Panc1 (cell line): ENCODE measurements at regions not wholly inside any gene's neighbourhood (a gene's known extent, or its start where the extent isn't known, plus 50 kb on each side); places are given as distances from the start of the nearest gene placed in this dataset.

ENCODE experiments used
- ATAC-seq: fragments of 200-7000 bp; cut with Tn5 transposase; 2 replicates; pipeline ENCODE4 v1.9.1; 2020; ENCODE audit warnings: mild to moderate bottlenecking, moderate library complexity
- BruUV-seq: library from RNA; stranded (reverse); fragments of 400-500 nt; replicated peaks from 2 replicates; lab custom pipeline; 2021; lab: Mats Ljungman, UMichigan
- CTCF ChIA-PET: fragments of 300-600 bp; sonication (Branson Sonifier 250); formaldehyde crosslinking; loops from one replicate; lab custom pipeline; 2022; ENCODE audit warnings: antibody characterized with exemption; lab: Charles Lee
- POLR2A ChIA-PET: fragments of 300-600 bp; sonication (Branson Sonifier 250); formaldehyde crosslinking; loops from one replicate; lab custom pipeline; 2022; ENCODE audit warnings: antibody characterized with exemption; lab: Charles Lee
- DNase-seq: peaks from one replicate; pipeline ENCODE4 v3.0.0-alpha.2; 2010; ENCODE audit warnings: low read depth, low spot score
- H3K27ac ChIP-seq: 2 replicates; pipeline ENCODE4 v1.5.1; 2011; ENCODE audit warnings: mild to moderate bottlenecking, low read length, inconsistent platforms
- H3K27me3 ChIP-seq: fragments of 200-500 bp; sonication (Bioruptor generic); 2 replicates; pipeline ENCODE4 v1.6.0; 2014; ENCODE audit warnings: low read length, inconsistent platforms; ENCODE audit not compliant: control insufficient read depth, insufficient read depth
- H3K36me3 ChIP-seq: fragments of 200-500 bp; sonication (Bioruptor generic); 2 replicates; pipeline ENCODE4 v1.5.1; 2014; ENCODE audit warnings: inconsistent platforms, mild to moderate bottlenecking, low read length, moderate library complexity; ENCODE audit not compliant: control insufficient read depth, insufficient read depth
- H3K4me1 ChIP-seq: 2 replicates; pipeline ENCODE4 v1.5.1; 2011; ENCODE audit warnings: inconsistent platforms, mild to moderate bottlenecking, low read length, moderate library complexity; ENCODE audit not compliant: control insufficient read depth, insufficient read depth
- H3K4me3 ChIP-seq, 2 experiments: 2 replicates each; pipeline ENCODE4 v1.5.1; 2011 to 2012; ENCODE audit warnings: low read depth in 2 of 2, low read length in 2 of 2, mild to moderate bottlenecking in 2 of 2, inconsistent platforms in 1 of 2, moderate library complexity in 1 of 2
- H3K9me3 ChIP-seq: fragments of 200-500 bp; sonication (Bioruptor generic); 2 replicates; pipeline ENCODE4 v1.5.1; 2014; ENCODE audit warnings: low read depth, mild to moderate bottlenecking, inconsistent platforms, low read length, moderate library complexity; ENCODE audit not compliant: control insufficient read depth, insufficient read depth
- POLR2AphosphoS5 ChIP-seq: IDR thresholded peaks from 2 replicates; pipeline ENCODE4 v1.6.1; 2012; ENCODE audit warnings: mild to moderate bottlenecking, low read depth, low read length, moderate library complexity
- SIN3A ChIP-seq: IDR thresholded peaks from 2 replicates; pipeline ENCODE4 v1.6.1; 2012; ENCODE audit warnings: low read depth, mild to moderate bottlenecking, low read length, moderate library complexity, borderline replicate concordance; ENCODE audit not compliant: insufficient read depth
- TCF7L2 ChIP-seq: IDR thresholded peaks from 2 replicates; pipeline ENCODE4 v1.6.1; 2011; ENCODE audit warnings: mild to moderate bottlenecking, low read depth, low read length, inconsistent platforms
- in situ Hi-C: cut with HindIII; loops from 2 replicates; pipeline ENCODE4 v1.10.0; 2016; ENCODE audit warnings: low sequenced_read_pairs, low pct_unique_long_range_greater_than_20kb
- intact Hi-C: fragments of 100-400 bp; cut with micrococcal nuclease; formaldehyde crosslinking; loops from one replicate; pipeline ENCODE4 v1.10.0; 2022; ENCODE audit not compliant: unreplicated experiment
- TF ChIP-seq, protein P1 (sequence below), 2 experiments: IDR thresholded peaks; 2 replicates each; pipeline ENCODE4 v1.6.1; 2011 to 2012; ENCODE audit warnings: low read depth in 2 of 2, control low read depth in 1 of 2, low read length in 1 of 2, mild to moderate bottlenecking in 1 of 2, moderate library complexity in 1 of 2; ENCODE audit not compliant: insufficient read depth in 1 of 2
- TF ChIP-seq, protein P2 (sequence below): fragments of 450-650 bp; IDR thresholded peaks from 2 replicates; pipeline ENCODE4 v1.5.1; 2017; ENCODE audit warnings: mild to moderate bottlenecking

DNA sequence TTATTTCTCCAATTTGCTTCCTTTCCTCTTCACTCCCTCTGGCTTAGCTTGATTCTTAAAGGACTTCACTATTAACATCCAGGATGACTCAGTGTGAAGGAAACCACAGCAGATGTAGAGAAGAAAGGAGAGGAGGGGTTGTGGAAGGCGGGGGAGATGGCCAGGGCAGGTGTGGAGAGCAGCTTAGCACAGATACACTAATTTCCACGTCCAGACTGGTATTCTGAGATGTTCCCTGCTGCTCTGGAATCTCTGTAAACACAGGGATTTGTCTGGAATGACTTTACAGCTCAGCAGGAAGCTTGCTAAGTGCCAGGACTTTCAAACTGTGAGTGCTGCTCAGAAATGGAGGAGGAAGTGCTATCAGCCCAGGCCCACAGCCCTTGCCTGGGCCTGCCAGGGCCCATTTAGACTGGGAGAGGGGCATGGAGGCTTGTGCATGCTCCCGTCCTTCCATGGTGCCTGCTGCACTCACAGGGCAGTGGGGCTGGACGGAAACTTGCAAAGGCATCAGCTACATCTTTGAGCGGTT is 202.5 kb upstream of the DDHD1 start:
- ChIA-PET POLR2A (no interaction called here), CTCF (no interaction called here)
- ATAC-seq (peak; percentile 48), DNase-seq (no peak)
- no peak overlapping the region for H3K4me3 ChIP-seq
- BruUV-seq = no TSS peak
- intact Hi-C loops = no loop called here
- no peak overlapping the region for H3K27ac ChIP-seq
- no peaks in the 10 kb centered on the region for H3K4me1 ChIP-seq
- H3K9me3 ChIP-seq = no peaks in the 10 kb centered on the region
- in situ Hi-C loops = no loop called here
- no peaks in the 10 kb centered on the region for H3K27me3 ChIP-seq
- no peaks in the 10 kb centered on the region for H3K36me3 ChIP-seq
- TF ChIP-seq, protein P1, sequence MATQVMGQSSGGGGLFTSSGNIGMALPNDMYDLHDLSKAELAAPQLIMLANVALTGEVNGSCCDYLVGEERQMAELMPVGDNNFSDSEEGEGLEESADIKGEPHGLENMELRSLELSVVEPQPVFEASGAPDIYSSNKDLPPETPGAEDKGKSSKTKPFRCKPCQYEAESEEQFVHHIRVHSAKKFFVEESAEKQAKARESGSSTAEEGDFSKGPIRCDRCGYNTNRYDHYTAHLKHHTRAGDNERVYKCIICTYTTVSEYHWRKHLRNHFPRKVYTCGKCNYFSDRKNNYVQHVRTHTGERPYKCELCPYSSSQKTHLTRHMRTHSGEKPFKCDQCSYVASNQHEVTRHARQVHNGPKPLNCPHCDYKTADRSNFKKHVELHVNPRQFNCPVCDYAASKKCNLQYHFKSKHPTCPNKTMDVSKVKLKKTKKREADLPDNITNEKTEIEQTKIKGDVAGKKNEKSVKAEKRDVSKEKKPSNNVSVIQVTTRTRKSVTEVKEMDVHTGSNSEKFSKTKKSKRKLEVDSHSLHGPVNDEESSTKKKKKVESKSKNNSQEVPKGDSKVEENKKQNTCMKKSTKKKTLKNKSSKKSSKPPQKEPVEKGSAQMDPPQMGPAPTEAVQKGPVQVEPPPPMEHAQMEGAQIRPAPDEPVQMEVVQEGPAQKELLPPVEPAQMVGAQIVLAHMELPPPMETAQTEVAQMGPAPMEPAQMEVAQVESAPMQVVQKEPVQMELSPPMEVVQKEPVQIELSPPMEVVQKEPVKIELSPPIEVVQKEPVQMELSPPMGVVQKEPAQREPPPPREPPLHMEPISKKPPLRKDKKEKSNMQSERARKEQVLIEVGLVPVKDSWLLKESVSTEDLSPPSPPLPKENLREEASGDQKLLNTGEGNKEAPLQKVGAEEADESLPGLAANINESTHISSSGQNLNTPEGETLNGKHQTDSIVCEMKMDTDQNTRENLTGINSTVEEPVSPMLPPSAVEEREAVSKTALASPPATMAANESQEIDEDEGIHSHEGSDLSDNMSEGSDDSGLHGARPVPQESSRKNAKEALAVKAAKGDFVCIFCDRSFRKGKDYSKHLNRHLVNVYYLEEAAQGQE (IDR thresholded peaks at IDR 0.05; ENCODE audit: insufficient read depth in 1 of 2, low read depth in 2 of 2, low read length in 1 of 2) = no peak
- TF ChIP-seq SIN3A = no peak
- no peak for TF ChIP-seq POLR2AphosphoS5
- TF ChIP-seq, protein P2, sequence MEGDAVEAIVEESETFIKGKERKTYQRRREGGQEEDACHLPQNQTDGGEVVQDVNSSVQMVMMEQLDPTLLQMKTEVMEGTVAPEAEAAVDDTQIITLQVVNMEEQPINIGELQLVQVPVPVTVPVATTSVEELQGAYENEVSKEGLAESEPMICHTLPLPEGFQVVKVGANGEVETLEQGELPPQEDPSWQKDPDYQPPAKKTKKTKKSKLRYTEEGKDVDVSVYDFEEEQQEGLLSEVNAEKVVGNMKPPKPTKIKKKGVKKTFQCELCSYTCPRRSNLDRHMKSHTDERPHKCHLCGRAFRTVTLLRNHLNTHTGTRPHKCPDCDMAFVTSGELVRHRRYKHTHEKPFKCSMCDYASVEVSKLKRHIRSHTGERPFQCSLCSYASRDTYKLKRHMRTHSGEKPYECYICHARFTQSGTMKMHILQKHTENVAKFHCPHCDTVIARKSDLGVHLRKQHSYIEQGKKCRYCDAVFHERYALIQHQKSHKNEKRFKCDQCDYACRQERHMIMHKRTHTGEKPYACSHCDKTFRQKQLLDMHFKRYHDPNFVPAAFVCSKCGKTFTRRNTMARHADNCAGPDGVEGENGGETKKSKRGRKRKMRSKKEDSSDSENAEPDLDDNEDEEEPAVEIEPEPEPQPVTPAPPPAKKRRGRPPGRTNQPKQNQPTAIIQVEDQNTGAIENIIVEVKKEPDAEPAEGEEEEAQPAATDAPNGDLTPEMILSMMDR = no peak

DNA sequence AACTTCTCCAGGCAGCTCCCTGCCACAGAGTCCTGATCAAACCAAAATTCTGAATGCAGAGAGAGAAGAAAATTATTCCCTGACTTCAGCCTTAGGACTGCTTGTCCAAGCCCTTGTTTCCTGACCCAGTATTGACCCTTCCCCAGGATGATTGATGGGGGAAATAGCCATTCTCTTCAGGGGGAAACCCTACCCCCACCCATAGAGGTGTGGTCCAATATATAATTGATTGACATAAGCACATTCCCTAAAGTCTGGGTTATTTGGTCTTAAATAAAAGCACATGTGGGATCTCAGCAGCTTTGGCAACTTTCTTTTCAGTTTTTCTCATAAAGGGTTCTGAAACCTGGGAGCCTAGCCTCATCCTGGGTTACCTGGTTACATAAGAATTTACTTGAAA is 201.2 kb upstream of the DDHD1 start:
- no peak for DNase-seq
- no peak overlapping the region for H3K27ac ChIP-seq
- BruUV-seq = no TSS peak
- no peak for TF ChIP-seq SIN3A
- TF ChIP-seq, protein P1 (IDR thresholded peaks at IDR 0.05; ENCODE audit: insufficient read depth in 1 of 2, low read depth in 2 of 2, low read length in 1 of 2) = no peak
- TF ChIP-seq, protein P2 = no peak
- TF ChIP-seq POLR2AphosphoS5 = no peak
- TF ChIP-seq TCF7L2 = no peak
- CTCF ChIA-PET = no interaction called here
- no peak overlapping the region for H3K4me3 ChIP-seq
- POLR2A ChIA-PET = no interaction called here
- in situ Hi-C loops (no loop called here), intact Hi-C loops (no loop called here)
- no peaks in the 10 kb centered on the region for H3K36me3 ChIP-seq
- H3K4me1 ChIP-seq = no peaks in the 10 kb centered on the region
- no peaks in the 10 kb centered on the region for H3K9me3 ChIP-seq
- H3K27me3 ChIP-seq = no peaks in the 10 kb centered on the region
- no peak for ATAC-seq
